ENCODE measurements at regions not wholly inside any gene's neighbourhood (a gene's known extent, or its start where the extent isn't known, plus 50 kb on each side); places are given as distances from the start of the nearest gene placed in this dataset.

- no peaks in the 10 kb centered on the region for H3K36me3 Mint-ChIP-seq (ENCODE audit: insufficient read depth, unreplicated experiment)
- H3K4me3 Mint-ChIP-seq (ENCODE audit: low read depth, unreplicated experiment) = no peak overlapping the region
- intact Hi-C loops (cut with micrococcal nuclease; ENCODE audit: unreplicated experiment) = no loop called here
- BruUV-seq (replicated peaks) = no TSS peak
- H3K9me3 Mint-ChIP-seq (ENCODE audit: low read depth, unreplicated experiment) = peaks cover 4% of the 10 kb centered on the region
- H3K27me3 Mint-ChIP-seq (ENCODE audit: unreplicated experiment) = no peaks in the 10 kb centered on the region
- DNase-seq = no peak
- no peak overlapping the region for H3K27ac Mint-ChIP-seq (ENCODE audit: unreplicated experiment)
- peaks cover 62% of the 10 kb centered on the region for H3K4me1 Mint-ChIP-seq (ENCODE audit: low read depth, unreplicated experiment)
- CTCF ChIA-PET = no interaction called here
- TF ChIP-seq CTCF (IDR thresholded peaks at IDR 0.05; ENCODE audit: unreplicated experiment) = no peak
Measured at GRCh38 chr3:102081572-102082289, 232.4 kb downstream of the NFKBIZ start.

GRCh38 chr3:102083473-102083872 lies 234.2 kb downstream of the NFKBIZ start:
- Mint-ChIP-seq H3K27ac (ENCODE audit: unreplicated experiment) (no peak overlapping the region), H3K4me3 (ENCODE audit: low read depth, unreplicated experiment) (no peak overlapping the region), H3K4me1 (ENCODE audit: low read depth, unreplicated experiment) (peaks cover 61% of the 10 kb centered on the region), H3K36me3 (ENCODE audit: insufficient read depth, unreplicated experiment) (no peaks in the 10 kb centered on the region), H3K9me3 (ENCODE audit: low read depth, unreplicated experiment) (peaks cover 4% of the 10 kb centered on the region), H3K27me3 (ENCODE audit: unreplicated experiment) (no peaks in the 10 kb centered on the region)
- TF ChIP-seq CTCF (IDR thresholded peaks at IDR 0.05; ENCODE audit: unreplicated experiment) = no peak
- CTCF ChIA-PET = interaction anchor here (0.6 to 0.8 kb wide), 2 partner anchors 30 to 78 kb away, joined by 3 read pairs; no protein-coding TSS in a partner anchor
- BruUV-seq (replicated peaks) = no TSS peak
- intact Hi-C loops (cut with micrococcal nuclease; ENCODE audit: unreplicated experiment) = no loop called here
- DNase-seq = no peak

GRCh38 chr3:102084006-102084405 lies 234.7 kb downstream of the NFKBIZ start:
- CTCF ChIA-PET = interaction anchor here (1.0 kb wide), 1 partner anchor 141 kb away, joined by 5 read pairs; no protein-coding TSS in a partner anchor
- H3K4me3 Mint-ChIP-seq (ENCODE audit: low read depth, unreplicated experiment) = no peak overlapping the region

GRCh38 chr3:102084704-102085103 lies 235.4 kb downstream of the NFKBIZ start:
- no peak overlapping the region for H3K27ac Mint-ChIP-seq (ENCODE audit: unreplicated experiment)
- CTCF ChIA-PET = interaction anchor here (0.7 to 1.0 kb wide), 2 partner anchors 10 to 140 kb away, joined by 3 to 5 read pairs; no protein-coding TSS in a partner anchor

More at GRCh38 chr3:102084006-102084405, 234.7 kb downstream of the NFKBIZ start:
- DNase-seq = no peak
- no TSS peak for BruUV-seq (replicated peaks)
- no peaks in the 10 kb centered on the region for H3K36me3 Mint-ChIP-seq (ENCODE audit: insufficient read depth, unreplicated experiment)
- H3K9me3 Mint-ChIP-seq (ENCODE audit: low read depth, unreplicated experiment) = peaks cover 4% of the 10 kb centered on the region
- peaks cover 55% of the 10 kb centered on the region for H3K4me1 Mint-ChIP-seq (ENCODE audit: low read depth, unreplicated experiment)
- intact Hi-C loops (cut with micrococcal nuclease; ENCODE audit: unreplicated experiment) = no loop called here
- H3K27me3 Mint-ChIP-seq (ENCODE audit: unreplicated experiment) = no peaks in the 10 kb centered on the region
- H3K27ac Mint-ChIP-seq (ENCODE audit: unreplicated experiment) = no peak overlapping the region
- no peak for TF ChIP-seq CTCF (IDR thresholded peaks at IDR 0.05; ENCODE audit: unreplicated experiment)

More at GRCh38 chr3:102084704-102085103, 235.4 kb downstream of the NFKBIZ start:
- Mint-ChIP-seq H3K4me3 (ENCODE audit: low read depth, unreplicated experiment) (no peak overlapping the region), H3K27me3 (ENCODE audit: unreplicated experiment) (no peaks in the 10 kb centered on the region), H3K4me1 (ENCODE audit: low read depth, unreplicated experiment) (peaks cover 48% of the 10 kb centered on the region), H3K9me3 (ENCODE audit: low read depth, unreplicated experiment) (peaks cover 4% of the 10 kb centered on the region), H3K36me3 (ENCODE audit: insufficient read depth, unreplicated experiment) (no peaks in the 10 kb centered on the region)
- intact Hi-C loops (cut with micrococcal nuclease; ENCODE audit: unreplicated experiment) = no loop called here
- no peak for TF ChIP-seq CTCF (IDR thresholded peaks at IDR 0.05; ENCODE audit: unreplicated experiment)
- DNase-seq = no peak
- BruUV-seq (replicated peaks) = no TSS peak

All from Calu3 (cell line).